Posterior cingulate gyrus (tissue), 11 donors: ENCODE measurements at regions not wholly inside any gene's neighbourhood (a gene's known extent, or its start where the extent isn't known, plus 50 kb on each side); places are given as distances from the start of the nearest gene placed in this dataset.

Experiments
- DNase-seq, 10 donors: peaks; one replicate each; pipeline versions ENCODE4 v3.0.0 to v3.0.0-alpha.2; 2020 to 2021; ENCODE audit warnings: mixed read lengths in 3 of 10
- intact Hi-C: fragments of 100-400 bp; cut with DNase I; formaldehyde crosslinking; loops from one replicate; pipeline ENCODE4 v1.15.1; 2023

DNA sequence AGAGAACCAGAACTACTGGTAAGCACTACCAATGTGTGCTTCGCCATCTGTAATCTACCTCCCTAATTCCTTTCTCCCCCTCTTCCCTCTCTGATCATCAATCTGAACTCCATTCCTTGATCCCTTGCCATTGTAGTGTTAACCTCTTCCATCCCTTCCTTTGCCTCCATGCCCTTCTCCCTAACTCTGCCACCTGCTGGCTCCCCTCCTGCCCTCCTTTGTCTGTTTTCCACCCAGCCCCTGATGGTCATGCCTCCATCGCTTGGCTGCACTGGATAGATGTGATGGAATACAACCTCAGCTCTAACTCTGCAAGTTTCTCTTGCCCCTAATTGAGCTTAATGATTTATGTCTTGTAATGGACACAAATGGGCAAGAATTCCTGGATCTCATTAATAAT is 108.2 kb upstream of the ASIC2 start:
- intact Hi-C loops, result no loop called here

DNA sequence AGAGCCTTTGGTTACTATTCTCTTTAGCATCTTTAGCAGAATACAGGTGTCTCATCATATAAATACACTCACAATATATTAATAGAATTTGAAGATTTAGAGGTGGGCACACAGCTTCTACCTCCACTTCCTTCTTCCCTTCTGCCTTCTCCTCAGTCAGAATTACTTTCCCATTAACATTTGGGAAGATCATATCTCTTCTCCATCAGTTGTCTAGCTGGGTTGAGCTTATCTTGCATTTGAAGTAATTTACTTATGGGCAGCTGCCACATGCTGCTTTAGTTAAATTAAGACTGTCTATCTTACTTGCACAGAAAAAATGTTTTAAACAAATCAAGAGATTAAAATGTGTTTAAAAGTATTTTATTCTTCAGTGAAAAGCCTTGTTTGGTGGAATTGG is 110.1 kb upstream of the ASIC2 start:
- intact Hi-C loops, result no loop called here

More for the DNA sequence above, 108.2 kb upstream of the ASIC2 start:
- DNase-seq, result no peak

DNA sequence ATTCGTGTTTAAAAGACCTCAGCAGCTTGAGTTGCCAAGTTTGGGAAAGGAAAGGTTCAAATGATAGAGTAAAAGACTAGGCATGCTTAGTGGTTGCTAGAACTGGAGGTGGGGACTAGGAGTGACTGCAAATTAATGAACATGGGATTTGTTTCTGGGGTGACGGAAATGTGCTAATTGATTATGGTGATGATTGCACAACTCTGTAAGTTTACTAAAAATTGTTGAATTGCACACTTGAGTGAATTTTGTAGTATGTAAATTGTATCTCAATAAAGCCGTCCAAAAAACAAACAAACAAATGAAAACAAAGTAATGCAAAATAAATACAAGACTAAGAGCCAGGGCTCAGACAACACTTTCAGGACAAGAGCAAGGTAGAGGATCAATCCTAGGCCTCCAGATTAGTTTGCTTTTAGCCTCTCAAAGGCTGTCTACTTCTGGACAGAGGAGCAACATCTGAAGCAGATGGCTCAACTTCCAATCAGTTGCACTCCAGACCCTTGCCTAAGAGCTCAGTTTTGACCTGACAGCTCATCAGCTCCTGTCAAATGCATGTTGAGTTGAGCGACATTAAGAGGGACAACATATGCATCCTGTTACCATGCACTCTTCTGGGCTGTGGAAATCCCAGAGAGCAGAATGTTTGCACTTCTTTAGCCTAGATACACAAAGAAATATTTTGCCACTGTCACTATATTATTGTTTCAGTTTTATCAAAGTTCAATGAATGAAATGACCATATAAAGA is 111.2 kb upstream of the ASIC2 start:
- no peak for DNase-seq
- intact Hi-C loops, result no loop called here

More for the DNA sequence above, 110.1 kb upstream of the ASIC2 start:
- DNase-seq, result no peak

DNA sequence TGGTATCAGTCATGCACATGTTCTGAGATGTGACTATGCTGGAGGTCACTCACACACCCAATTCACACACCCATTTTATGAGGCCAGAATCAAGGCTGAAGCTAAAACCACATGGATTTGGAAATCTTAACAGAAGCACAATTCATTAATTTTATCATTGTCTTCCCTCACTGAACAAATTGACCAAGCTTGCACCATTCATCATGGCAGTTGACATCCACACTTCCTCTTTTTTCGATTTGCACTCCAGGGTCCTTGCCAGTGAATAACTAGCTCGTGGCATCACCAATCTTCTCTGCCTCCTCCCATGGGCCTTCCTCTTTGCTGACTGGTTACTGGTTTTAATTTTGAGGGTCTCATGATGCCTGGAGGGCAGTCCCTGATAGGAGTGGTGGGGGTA is 123.0 kb upstream of the ASIC2 start:
- DNase-seq, result no peak
- intact Hi-C loops, result no loop called here

DNA sequence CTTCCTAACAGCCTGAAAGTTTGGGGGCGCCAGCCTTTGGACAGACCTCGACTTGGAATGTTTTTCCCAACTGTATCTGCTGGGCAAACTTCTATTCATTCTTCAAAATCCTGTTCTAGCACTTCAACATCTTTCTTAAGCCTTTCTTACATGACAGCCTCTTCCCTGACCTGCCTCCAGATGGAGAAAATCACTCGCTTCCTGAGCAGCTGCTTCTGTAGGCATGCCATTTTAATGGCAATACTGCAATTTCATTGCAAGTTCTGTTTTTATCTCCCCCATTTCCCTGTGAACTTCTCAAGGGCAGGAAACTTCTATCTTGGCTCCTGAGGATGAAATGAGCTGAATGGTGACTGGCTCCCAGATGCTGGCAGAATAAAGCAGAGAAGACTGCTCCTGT is 128.8 kb upstream of the ASIC2 start:
- intact Hi-C loops, result no loop called here
- no peak for DNase-seq

DNA sequence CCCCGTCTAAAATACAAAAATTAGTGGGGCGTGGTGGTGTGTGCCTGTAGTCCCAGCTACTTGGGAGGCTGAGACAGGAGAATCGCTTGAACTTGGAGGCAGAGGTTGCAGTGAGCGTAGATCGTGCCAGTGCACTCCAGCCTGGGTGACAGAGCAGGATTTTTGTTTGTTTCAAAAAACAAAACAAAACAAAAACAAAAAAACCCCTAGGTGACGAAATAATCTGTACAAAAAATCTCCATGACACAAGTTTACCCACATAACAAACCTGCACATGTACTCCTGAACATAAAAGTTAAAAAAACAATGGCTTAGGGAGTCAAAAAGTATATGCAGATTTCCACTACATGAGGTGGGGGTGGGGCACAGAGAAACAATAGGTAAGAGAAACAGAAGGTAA is 140.5 kb upstream of the ASIC2 start:
- DNase-seq, result no peak
- intact Hi-C loops, result no loop called here

DNA sequence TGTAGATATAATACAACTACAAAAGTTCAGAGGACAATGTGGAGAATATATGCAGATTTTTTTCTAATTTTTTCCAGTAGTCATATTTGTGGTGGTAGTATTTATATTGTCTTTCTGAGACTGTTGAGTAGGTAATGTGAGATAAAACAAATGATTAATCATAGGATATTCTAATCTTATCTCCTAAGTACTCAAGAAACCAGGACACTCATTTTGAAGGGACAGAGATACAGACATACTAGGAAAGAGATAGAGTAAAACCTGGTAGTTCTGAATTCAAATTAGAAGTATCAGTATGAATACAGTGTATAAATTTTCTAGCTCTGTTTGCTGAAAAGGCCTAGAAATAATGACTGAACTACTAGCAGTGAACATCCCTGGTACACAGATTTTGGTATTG is 141.7 kb upstream of the ASIC2 start:
- no peak for DNase-seq
- intact Hi-C loops, result no loop called here

DNA sequence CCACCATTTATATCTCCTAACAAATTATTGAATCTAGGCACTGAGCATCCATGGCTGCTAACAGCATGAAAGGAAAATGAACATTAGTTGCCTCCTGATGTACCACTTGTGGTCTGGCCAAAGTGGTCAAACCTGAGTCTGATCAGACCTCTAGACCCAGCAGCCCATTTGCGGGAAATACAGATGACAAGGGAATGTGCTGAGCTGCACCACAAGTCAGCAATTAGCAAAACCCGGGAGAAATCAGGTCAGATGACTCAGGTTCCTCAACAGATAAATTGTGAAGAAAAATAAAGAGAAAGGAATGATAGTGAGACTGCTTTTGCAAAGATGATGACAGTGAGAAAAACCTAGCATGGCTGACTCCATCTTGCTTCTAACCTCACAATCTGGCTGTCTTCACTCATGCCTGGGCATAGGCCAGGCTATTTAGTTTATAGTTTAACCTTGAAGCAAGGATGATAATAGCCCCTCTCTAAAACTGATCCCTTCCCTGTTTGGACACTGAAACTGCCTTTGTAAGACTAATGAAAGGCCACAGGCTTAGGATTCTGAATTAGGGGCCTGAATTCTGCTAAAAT is 142.7 kb upstream of the ASIC2 start:
- intact Hi-C loops, result no loop called here
- DNase-seq, result no peak

DNA sequence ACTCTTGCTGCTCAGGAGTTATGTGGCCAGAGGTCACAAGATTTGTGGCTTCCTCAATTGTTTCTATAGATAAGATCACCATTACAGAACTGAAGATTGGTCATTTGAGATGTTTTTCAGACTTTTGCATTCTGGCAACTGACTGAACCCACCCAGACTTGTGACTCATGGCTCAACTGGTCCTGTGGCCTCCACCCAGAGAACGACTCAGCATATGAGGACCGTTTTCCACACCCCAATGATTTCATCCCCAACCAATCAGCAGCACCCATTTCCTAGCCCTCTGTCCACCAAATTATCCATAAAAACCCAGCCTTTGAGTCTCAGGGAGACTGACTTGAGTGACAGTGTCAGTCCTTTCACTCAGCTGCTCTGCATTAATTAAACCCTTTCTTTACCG is 143.2 kb upstream of the ASIC2 start:
- intact Hi-C loops, result no loop called here
- DNase-seq, result no peak

DNA sequence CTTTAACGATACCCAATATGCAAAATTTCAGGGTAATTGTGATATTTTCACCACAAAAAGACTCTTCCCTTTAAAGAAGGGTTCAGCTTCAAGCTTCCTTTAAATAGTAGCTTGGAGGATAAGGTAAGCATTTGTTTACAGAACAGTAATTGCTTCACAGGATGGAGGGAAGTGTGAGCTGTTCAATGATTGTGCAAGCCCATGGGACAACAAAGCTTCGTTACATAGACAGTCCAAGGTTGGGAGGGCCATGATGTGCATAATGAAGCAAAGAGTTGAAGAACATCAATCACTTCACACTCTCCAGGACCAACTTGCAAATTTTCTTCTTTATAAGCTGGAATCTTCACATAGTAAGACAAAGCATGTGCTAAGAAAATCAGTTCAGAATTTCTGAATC is 145.0 kb upstream of the ASIC2 start:
- DNase-seq, result no peak
- intact Hi-C loops, result no loop called here

DNA sequence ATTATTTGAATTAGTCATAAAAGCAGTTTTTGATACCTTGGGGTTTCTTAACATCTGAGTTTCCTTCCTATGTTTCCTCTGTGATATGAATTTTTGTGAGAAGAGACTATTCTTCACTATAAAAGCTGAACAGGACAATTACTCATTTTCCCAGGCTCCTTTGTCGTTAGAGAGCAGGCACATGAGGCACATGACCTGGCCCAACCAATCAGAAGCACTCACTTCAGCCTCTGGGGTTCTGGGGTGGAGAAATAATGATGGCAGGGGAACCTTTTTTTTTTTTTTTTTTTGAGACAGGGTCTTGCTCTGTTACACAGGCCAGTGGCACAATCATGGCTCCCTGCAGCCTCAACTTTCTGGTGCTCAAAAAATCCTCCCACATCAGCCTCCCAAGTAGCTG is 145.5 kb upstream of the ASIC2 start:
- intact Hi-C loops, result no loop called here
- no peak for DNase-seq

DNA sequence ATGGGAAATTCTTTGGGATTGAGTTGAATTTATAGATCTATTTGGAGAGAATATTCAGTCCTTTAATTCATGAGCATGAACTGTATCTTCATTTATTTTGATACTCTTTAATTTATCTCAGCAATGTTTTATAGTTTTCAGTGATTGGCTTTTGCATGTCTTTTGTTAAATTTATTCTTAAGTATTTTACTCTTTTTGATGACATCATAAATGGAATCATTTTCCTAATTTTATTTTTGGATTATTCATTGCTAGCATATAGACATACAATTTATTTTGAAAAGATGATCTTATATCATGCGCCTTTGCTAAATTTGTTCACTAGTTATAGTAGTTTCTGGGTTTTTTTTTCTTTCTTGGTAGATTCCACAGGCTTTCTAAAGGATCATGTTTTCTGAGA is 149.2 kb upstream of the ASIC2 start:
- intact Hi-C loops, result no loop called here
- DNase-seq, result no peak

DNA sequence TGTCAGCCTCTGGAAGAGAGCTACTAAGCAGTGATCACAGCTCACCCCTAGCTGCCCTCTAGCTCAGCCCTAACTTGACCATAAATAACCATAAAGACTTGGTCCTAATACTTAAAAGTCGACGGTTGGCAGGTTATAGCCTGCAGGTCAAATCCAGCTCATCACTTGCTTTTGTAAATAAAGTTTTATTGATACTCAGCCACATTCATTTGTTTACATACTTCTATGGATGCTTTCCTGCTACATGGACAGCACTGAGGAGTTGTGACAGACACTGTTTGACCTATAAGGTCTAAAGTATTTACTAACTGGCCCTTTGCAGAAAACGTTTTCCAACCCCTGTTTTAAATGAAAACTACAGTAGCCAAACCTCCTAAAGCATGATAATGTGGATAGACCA is 151.6 kb upstream of the ASIC2 start:
- no peak for DNase-seq

DNA sequence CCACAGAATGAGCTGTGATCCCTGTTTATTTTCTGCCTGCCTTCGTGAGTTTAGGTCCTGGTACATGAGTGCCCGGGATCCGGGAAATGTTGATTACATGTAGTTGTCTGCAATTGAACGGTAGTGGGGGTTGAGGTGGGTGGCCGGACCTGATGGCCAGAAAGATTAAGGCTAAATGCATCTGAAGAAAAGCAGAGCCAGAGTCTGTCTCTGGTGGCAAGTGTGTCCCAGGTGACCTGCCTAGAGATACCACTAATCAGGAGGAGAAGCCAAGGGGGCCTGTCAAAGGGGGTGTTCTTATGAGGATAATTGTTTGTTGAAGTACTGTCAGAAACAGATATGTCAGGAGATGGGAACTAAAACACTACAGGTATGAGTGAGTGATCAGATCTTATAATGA is 154.0 kb upstream of the ASIC2 start:
- intact Hi-C loops, result no loop called here
- no peak for DNase-seq

More for the DNA sequence above, 151.6 kb upstream of the ASIC2 start:
- intact Hi-C loops, result no loop called here

DNA sequence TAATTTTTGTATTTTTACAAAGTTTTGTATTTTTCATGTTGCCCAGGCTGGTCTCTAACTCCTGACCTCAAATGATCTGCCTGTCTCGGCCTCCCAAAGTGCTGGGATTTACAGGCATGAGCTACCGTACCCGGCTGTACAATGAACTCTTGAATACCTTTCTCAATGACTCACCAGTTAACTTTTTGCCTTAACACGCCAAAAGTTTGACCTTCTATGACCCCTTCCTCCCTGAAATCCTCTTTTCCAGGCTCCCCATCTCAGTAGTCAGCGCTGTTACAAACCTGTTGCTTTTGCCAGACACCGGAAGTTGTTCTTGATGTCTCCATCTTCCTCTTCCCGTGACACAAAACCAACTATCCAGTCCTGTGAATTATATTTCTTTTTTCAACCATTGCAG is 158.1 kb upstream of the ASIC2 start:
- intact Hi-C loops, result no loop called here
- no peak for DNase-seq

DNA sequence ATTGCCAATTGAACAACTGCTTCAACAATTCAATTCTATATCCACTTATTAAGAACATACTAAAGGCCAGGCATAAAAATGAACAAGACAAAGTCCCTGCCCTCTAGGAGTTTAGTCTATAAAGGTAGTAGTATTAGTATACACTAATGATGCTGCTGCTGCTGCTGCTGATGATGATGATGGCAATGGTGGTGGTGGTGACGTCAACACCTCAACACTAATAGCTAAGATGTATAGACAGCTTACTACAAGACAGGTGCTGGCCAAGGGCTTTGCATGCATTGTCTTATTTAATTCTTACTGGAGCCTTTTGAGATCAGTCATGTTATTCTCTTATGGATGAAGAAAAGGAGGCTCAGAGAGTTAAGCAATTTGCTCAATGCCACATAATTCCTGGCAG is 164.4 kb upstream of the ASIC2 start:
- DNase-seq, result no peak
- intact Hi-C loops, result no loop called here

DNA sequence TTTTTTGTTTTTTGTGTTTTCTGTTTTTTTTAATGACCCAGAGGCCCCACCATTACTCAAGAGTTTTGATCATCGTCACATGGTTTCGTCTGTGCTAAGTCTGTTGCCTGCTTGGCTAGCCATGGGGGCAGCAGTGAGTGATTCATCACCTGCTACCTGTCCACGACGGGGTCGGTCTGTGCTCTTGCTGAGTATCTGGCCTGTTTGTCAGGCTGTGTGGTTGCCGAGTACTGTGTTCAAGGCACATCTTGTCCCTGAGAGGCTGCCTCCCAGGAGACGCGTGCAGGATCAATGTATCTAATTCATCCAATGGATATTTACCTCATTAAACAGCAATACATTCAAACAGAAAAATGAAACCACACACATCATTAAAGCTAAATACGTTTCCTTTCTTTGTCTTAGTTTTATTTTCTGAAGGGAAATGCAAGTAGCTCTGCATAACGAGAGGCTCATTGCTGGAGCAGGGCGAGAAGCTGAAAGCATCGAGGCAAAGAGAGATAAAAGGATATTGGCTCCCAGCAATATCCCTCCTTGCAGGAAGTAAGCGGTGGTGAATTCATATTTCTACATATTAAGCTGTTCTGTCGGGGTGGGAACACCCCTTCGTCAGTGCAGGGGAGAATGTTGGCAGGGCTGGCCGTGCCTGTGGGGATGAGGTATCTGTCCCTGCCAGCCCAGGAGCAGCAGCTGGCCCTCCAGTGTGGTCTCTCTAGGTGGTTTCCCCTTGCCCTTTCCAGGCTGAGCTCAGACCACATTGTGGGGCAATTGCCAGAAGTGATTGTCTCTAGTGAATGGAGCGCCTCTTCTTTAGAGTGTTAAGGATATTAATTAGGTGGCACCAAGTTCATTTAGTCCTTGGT is 166.2 kb upstream of the ASIC2 start:
- DNase-seq, result no peak
- intact Hi-C loops, result no loop called here

DNA sequence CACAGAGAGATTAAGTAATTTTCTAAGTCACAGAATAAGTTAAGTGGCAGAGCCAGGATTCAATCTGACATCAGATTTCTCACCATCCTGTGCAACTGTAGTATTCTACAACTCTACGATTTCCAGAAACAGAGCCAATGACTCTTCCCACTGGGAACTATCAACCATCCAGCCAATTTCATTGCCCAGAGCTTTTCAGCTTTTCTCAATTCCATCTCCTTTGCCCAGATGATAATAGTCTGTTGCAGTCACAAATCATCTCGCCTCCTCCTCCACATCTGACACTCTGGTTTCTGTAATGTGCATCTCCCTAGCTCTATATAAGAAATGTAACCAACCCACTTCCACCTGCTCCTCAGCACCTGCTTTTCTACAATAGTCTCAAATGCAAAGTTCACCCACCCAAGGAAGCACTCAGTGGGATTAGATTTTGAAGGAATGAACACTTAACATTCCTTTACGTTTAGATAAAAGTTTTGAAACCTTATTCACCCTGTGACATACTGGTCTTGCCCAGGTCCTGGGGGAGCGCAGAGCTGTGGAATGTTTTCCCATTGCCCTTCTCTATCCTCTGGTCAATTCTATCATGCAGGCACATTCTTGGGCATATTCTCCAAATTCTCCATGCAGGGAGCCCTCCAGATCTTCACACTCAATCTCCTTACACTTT is 167.8 kb upstream of the ASIC2 start:
- intact Hi-C loops, result no loop called here
- DNase-seq, result no peak

DNA sequence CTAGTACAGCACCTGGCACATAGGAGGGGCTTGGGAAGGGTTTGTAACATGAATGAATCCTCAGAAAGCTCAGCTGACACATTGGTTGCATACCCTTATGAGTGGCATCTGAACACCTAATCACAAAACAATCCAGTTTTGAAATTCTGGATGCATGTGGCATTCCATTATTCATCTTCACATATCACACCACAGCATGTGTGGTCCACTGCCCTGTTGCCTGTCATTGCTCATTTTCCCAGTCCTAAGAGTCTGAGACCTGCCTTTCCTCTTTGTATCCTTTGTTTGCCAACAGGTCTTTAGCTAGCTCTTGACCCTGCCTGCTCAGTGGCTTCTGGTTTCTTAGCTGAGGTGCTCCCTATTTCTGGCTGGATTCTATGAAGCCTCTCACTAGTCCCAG is 170.8 kb upstream of the ASIC2 start:
- intact Hi-C loops, result no loop called here
- DNase-seq, result no peak

DNA sequence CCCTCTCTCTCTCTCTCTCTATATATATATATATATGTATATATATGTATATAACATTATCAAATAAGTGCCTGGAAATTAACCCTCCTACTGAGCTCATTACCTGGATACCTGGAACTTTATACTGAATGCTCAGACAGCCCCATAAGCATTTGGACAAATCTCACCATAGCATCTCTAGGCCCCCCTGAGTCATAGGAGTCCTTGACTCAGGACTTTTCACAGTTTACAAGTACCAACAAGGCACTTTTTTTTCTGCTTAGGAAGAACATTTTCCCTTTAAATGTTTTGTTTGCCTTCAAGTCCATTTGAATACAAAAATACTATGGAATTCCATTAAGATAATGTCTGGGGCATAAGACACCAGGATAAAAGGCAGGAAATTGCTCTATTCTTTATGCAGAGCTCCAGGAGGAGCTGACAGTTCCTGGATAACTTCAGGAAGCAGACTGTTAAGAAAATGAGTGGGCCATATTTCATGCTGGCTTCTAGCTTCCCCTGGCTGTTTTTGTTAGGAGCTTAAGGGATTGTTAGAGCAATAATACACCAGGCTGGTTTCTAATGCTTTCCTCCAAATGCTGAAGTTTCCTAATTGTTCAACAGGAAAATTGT is 171.7 kb upstream of the ASIC2 start:
- intact Hi-C loops, result no loop called here
- no peak for DNase-seq

DNA sequence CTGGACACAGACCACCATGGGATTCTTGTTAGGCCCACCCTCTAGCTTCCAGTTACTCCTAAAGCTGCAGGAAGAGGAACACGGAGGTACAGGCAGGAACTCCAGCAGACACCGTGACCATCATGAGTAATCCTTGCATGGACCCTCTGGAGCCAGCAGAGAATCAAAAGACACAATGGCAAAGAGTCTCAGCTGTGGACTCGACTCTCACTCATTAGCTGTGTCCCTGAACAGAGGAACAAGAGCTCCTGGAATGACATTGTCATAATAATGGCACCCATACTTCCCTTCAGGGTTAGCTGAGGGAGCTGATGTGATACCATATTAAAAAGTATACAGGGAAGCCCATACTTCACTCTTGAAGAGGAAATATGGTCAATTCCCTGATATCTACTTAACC is 176.3 kb upstream of the ASIC2 start:
- DNase-seq, result no peak
- intact Hi-C loops, result no loop called here
